Activated B cell treated with CpG ODN at 0.5 μM for 24 hours (primary cell): ENCODE measurements at regions not wholly inside any gene's neighbourhood (a gene's known extent, or its start where the extent isn't known, plus 50 kb on each side); places are given as distances from the start of the nearest gene placed in this dataset.

Experiments used
- ATAC-seq: fragments of 200-7000 bp; cut with Tn5 transposase; one replicate; pipeline ENCODE4 v1.10.0; 2021; ENCODE audit warnings: low read depth, mild to moderate bottlenecking, moderate library complexity
- CTCF ChIA-PET: fragments of 350-600 bp; sonication (Branson Sonifier 250); formaldehyde crosslinking; loops from one replicate; lab custom pipeline; 2021; ENCODE audit warnings: antibody characterized with exemption; lab: Charles Lee
- POLR2A ChIA-PET: fragments of 350-600 bp; sonication (Branson Sonifier 250); formaldehyde crosslinking; loops from one replicate; lab custom pipeline; 2021; ENCODE audit warnings: antibody characterized with exemption; lab: Charles Lee
- DNase-seq: peaks from one replicate; pipeline ENCODE4 v3.0.0; 2022
- H3K27ac Mint-ChIP-seq: one replicate; pipeline ENCODE4 v1.8.0; 2020; ENCODE audit warnings: mixed read lengths
- H3K27me3 Mint-ChIP-seq: one replicate; pipeline ENCODE4 v1.8.0; 2021; ENCODE audit warnings: mixed read lengths
- H3K36me3 Mint-ChIP-seq: one replicate; pipeline ENCODE4 v1.8.0; 2021; ENCODE audit warnings: low read depth, mixed read lengths
- H3K4me1 Mint-ChIP-seq: one replicate; pipeline ENCODE4 v1.8.0; 2021; ENCODE audit warnings: mixed read lengths
- H3K4me3 Mint-ChIP-seq: one replicate; pipeline ENCODE4 v1.8.0; 2020; ENCODE audit warnings: mild to moderate bottlenecking, mixed read lengths
- H3K9me3 Mint-ChIP-seq: one replicate; pipeline ENCODE4 v1.8.0; 2020; ENCODE audit warnings: mixed read lengths
- intact Hi-C: fragments of 100-400 bp; cut with micrococcal nuclease; formaldehyde crosslinking; loops from one replicate; pipeline ENCODE4 v1.15.1; 2024
- TF ChIP-seq, protein P1 (sequence below): fragments of 200-600 bp; IDR thresholded peaks from one replicate; pipeline ENCODE4 v1.8.0; 2022; ENCODE audit warnings: antibody characterized with exemption, mild to moderate bottlenecking

- Mint-ChIP-seq H3K4me1 (no peaks in the 10 kb centered on the region), H3K27ac (no peak overlapping the region), H3K4me3 (no peak overlapping the region), H3K36me3 (no peaks in the 10 kb centered on the region), H3K9me3 (peaks cover 3% of the 10 kb centered on the region), H3K27me3 (no peaks in the 10 kb centered on the region)
- TF ChIP-seq, protein P1, sequence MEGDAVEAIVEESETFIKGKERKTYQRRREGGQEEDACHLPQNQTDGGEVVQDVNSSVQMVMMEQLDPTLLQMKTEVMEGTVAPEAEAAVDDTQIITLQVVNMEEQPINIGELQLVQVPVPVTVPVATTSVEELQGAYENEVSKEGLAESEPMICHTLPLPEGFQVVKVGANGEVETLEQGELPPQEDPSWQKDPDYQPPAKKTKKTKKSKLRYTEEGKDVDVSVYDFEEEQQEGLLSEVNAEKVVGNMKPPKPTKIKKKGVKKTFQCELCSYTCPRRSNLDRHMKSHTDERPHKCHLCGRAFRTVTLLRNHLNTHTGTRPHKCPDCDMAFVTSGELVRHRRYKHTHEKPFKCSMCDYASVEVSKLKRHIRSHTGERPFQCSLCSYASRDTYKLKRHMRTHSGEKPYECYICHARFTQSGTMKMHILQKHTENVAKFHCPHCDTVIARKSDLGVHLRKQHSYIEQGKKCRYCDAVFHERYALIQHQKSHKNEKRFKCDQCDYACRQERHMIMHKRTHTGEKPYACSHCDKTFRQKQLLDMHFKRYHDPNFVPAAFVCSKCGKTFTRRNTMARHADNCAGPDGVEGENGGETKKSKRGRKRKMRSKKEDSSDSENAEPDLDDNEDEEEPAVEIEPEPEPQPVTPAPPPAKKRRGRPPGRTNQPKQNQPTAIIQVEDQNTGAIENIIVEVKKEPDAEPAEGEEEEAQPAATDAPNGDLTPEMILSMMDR, result no peak
- DNase-seq (no peak), ATAC-seq (no peak)
- ChIA-PET POLR2A (no interaction called here), CTCF (no interaction called here)
- intact Hi-C loops, result no loop called here
These were observed 338.8 kb upstream of the KIRREL3 start for GRCh38 chr11:127339376-127339775.

DNA sequence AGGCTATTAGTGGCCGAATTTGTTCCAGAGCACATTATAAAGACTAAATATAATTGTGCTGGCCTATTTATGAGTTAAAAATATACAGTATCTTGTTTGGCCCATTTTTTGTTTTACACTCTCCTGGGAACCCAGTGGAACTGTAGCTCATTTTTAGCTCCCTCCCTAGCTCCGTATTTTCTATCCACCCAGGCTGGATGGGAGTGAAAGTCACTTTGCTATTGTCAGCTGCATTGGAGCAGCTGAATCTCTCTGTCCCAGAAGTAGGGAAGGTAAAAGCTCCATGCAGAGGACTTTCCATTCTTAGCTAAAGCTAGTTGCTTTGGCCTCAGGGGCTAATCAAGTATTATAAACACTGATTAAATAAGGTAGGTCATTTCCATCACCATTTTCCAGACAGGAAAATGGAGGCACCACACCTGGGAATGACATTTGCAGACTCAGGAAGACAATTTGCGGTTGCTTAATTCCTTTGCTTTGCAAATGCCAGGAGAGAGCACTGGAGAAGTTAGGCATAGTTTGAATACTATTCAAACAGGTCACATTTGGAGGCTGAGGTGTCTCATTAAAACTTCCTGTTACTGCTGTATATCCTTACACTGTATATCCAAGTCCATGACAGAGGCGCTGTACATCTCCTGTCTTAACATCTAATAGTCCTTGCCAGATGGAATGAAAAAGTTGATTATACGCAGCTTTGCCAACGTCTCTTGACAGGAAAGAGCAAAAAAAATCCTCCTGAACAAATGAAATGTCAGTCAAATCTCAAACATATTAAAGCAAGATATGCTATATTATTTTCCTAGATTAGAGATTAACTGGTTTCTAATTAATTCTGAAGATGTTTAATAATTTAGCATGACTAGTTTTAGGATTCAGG, 338.1 kb upstream of the KIRREL3 start:
- no peaks in the 10 kb centered on the region for H3K36me3 Mint-ChIP-seq
- POLR2A ChIA-PET, result no interaction called here
- no peak for DNase-seq
- no peak overlapping the region for H3K4me3 Mint-ChIP-seq
- no peaks in the 10 kb centered on the region for H3K27me3 Mint-ChIP-seq
- CTCF ChIA-PET, result no interaction called here
- TF ChIP-seq, protein P1, result no peak
- peaks cover 3% of the 10 kb centered on the region for H3K9me3 Mint-ChIP-seq
- ATAC-seq, result no peak
- no peaks in the 10 kb centered on the region for H3K4me1 Mint-ChIP-seq
- intact Hi-C loops, result no loop called here
- H3K27ac Mint-ChIP-seq, result no peak overlapping the region

DNA sequence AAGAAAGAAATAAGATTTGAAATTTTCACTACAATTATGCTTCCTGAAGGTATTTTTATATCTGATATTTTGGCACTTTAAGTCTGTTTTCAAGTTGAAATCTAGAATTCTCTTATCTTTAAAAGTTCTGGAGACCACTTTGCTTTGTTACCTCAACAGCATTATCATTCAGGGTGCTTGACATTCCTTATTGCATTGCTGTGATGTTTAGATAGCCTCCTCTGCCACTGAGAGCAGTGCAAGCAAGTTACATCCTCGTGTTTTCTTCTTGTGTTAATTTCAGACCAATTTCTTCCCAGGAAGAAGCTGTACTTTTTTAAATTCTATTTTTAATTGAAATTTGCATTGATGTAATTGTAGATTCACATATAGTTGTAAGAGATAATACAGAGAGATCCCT, 333.9 kb upstream of the KIRREL3 start:
- Mint-ChIP-seq H3K4me1 (no peaks in the 10 kb centered on the region), H3K9me3 (peaks cover 10% of the 10 kb centered on the region), H3K36me3 (no peaks in the 10 kb centered on the region), H3K27me3 (no peaks in the 10 kb centered on the region), H3K27ac (no peak overlapping the region), H3K4me3 (no peak overlapping the region)
- CTCF ChIA-PET, result no interaction called here
- DNase-seq (no peak), ATAC-seq (no peak)
- POLR2A ChIA-PET, result no interaction called here
- intact Hi-C loops, result no loop called here
- TF ChIP-seq, protein P1, result no peak

GRCh38 chr11:127332896-127333295, 332.3 kb upstream of the KIRREL3 start:
- ATAC-seq, result no peak

GRCh38 chr11:127330044-127330443, 329.5 kb upstream of the KIRREL3 start:
- TF ChIP-seq, protein P1, result no peak
- ATAC-seq, result no peak
- ChIA-PET POLR2A (no interaction called here), CTCF (no interaction called here)
- no peaks in the 10 kb centered on the region for H3K27me3 Mint-ChIP-seq
- H3K27ac Mint-ChIP-seq, result no peak overlapping the region
- no peaks in the 10 kb centered on the region for H3K4me1 Mint-ChIP-seq
- peaks cover 7% of the 10 kb centered on the region for H3K9me3 Mint-ChIP-seq
- H3K36me3 Mint-ChIP-seq, result no peaks in the 10 kb centered on the region
- DNase-seq, result no peak
- no peak overlapping the region for H3K4me3 Mint-ChIP-seq
- intact Hi-C loops, result no loop called here

More at GRCh38 chr11:127332896-127333295, 332.3 kb upstream of the KIRREL3 start:
- Mint-ChIP-seq H3K4me1 (no peaks in the 10 kb centered on the region), H3K27ac (no peak overlapping the region), H3K4me3 (no peak overlapping the region), H3K9me3 (peaks cover 10% of the 10 kb centered on the region), H3K36me3 (no peaks in the 10 kb centered on the region), H3K27me3 (no peaks in the 10 kb centered on the region)
- no peak for DNase-seq
- intact Hi-C loops, result no loop called here
- ChIA-PET POLR2A (no interaction called here), CTCF (no interaction called here)
- TF ChIP-seq, protein P1, result no peak
